Thoracic aorta (tissue), 2 donors: ENCODE measurements at regions not wholly inside any gene's neighbourhood (a gene's known extent, or its start where the extent isn't known, plus 50 kb on each side); places are given as distances from the start of the nearest gene placed in this dataset.

Source experiments
- ATAC-seq: fragments of 150-250 bp; one replicate; pipeline ENCODE4 v1.8.0; 2017; ENCODE audit warnings: low read depth; ENCODE audit not compliant: insufficient number of reproducible peaks, low FRiP score
- DNase-seq: peaks from one replicate; pipeline ENCODE4 v3.0.0-alpha.2; 2020; ENCODE audit warnings: low spot score
- H3K27ac ChIP-seq, 2 donors: fragments of 200-600 bp; sonication (generic); 1 replicate in 1 of 2; 2 replicates in 1 of 2; pipeline ENCODE4 v1.5.1; 2016; ENCODE audit warnings: mild to moderate bottlenecking in 2 of 2, moderate library complexity in 2 of 2
- H3K27me3 ChIP-seq: fragments of 200-600 bp; sonication (generic); replicated peaks from 2 replicates; pipeline ENCODE4 v1.6.0; 2016; ENCODE audit warnings: mild to moderate bottlenecking; ENCODE audit not compliant: insufficient read depth
- H3K36me3 ChIP-seq: fragments of 200-600 bp; sonication (generic); one replicate; pipeline ENCODE4 v1.5.1; 2016
- H3K4me1 ChIP-seq, 2 donors: fragments of 200-600 bp; sonication (generic); 1 replicate in 1 of 2; 2 replicates in 1 of 2; pipeline versions ENCODE4 v1.5.1 to v1.6.0; 2016; ENCODE audit warnings: low read depth in 2 of 2, mild to moderate bottlenecking in 1 of 2; ENCODE audit not compliant: control insufficient read depth in 1 of 2
- H3K4me3 ChIP-seq: fragments of 200-600 bp; sonication (generic); 2 replicates; pipeline ENCODE4 v1.5.1; 2016; ENCODE audit warnings: mild to moderate bottlenecking
- H3K9me3 ChIP-seq: fragments of 200-600 bp; sonication (generic); 2 replicates; pipeline ENCODE4 v1.5.1; 2016
- CTCF ChIP-seq: fragments of 200-600 bp; sonication (generic); IDR thresholded peaks from one replicate; pipeline ENCODE4 v1.5.1; 2019; ENCODE audit warnings: antibody characterized with exemption

GRCh38 chr4:96675896-96676295 lies 836.0 kb downstream of the PDHA2 start:
- ATAC-seq: no peak

GRCh38 chr4:96676754-96677435 lies 837.0 kb downstream of the PDHA2 start:
- ATAC-seq: no peak

More at GRCh38 chr4:96675896-96676295, 836.0 kb downstream of the PDHA2 start:
- DNase-seq: no peak
- Histone ChIP-seq H3K36me3 (no peaks in the 10 kb centered on the region), H3K4me3 (no peak overlapping the region), H3K27me3 (no peaks in the 10 kb centered on the region), H3K4me1 (no peaks in the 10 kb centered on the region), H3K9me3 (no peaks in the 10 kb centered on the region), H3K27ac (no peak overlapping the region)
- TF ChIP-seq CTCF: no peak

GRCh38 chr4:96677499-96677898 lies 837.6 kb downstream of the PDHA2 start:
- TF ChIP-seq CTCF: no peak
- H3K9me3 ChIP-seq: no peaks in the 10 kb centered on the region
- H3K4me3 ChIP-seq: no peak overlapping the region
- no peaks in the 10 kb centered on the region for H3K4me1 ChIP-seq
- H3K27ac ChIP-seq: no peak overlapping the region
- ATAC-seq (no peak), DNase-seq (no peak)
- no peaks in the 10 kb centered on the region for H3K36me3 ChIP-seq
- H3K27me3 ChIP-seq: no peaks in the 10 kb centered on the region

More at GRCh38 chr4:96676754-96677435, 837.0 kb downstream of the PDHA2 start:
- Histone ChIP-seq H3K4me1 (no peaks in the 10 kb centered on the region), H3K27ac (no peak overlapping the region), H3K4me3 (no peak overlapping the region), H3K36me3 (no peaks in the 10 kb centered on the region), H3K9me3 (no peaks in the 10 kb centered on the region), H3K27me3 (no peaks in the 10 kb centered on the region)
- no peak for DNase-seq
- no peak for TF ChIP-seq CTCF

GRCh38 chr4:96681218-96681617 lies 841.3 kb downstream of the PDHA2 start:
- ATAC-seq (no peak), DNase-seq (no peak)
- no peak for TF ChIP-seq CTCF
- Histone ChIP-seq H3K9me3 (no peaks in the 10 kb centered on the region), H3K27me3 (no peaks in the 10 kb centered on the region), H3K4me3 (no peak overlapping the region), H3K4me1 (no peaks in the 10 kb centered on the region), H3K36me3 (no peaks in the 10 kb centered on the region), H3K27ac (no peak overlapping the region)

- H3K36me3 ChIP-seq: no peaks in the 10 kb centered on the region
- H3K4me3 ChIP-seq: no peak overlapping the region
- H3K27me3 ChIP-seq: no peaks in the 10 kb centered on the region
- no peaks in the 10 kb centered on the region for H3K9me3 ChIP-seq
- no peak for ATAC-seq
- H3K27ac ChIP-seq: no peak overlapping the region
- H3K4me1 ChIP-seq: no peaks in the 10 kb centered on the region
- no peak for DNase-seq
- no peak for TF ChIP-seq CTCF
These were observed 845.8 kb downstream of the PDHA2 start for GRCh38 chr4:96685691-96686090.
